CD4-positive, CD25-positive, alpha-beta regulatory T cell (primary cell): ENCODE measurements at regions not wholly inside any gene's neighbourhood (a gene's known extent, or its start where the extent isn't known, plus 50 kb on each side); places are given as distances from the start of the nearest gene placed in this dataset.

Experiments
- ATAC-seq, 2 donors: fragments of 150-1000 bp; cut with Tn5 transposase; one replicate each; pipeline ENCODE4 v1.10.0; 2021; ENCODE audit warnings: low read depth in 2 of 2, moderate number of reproducible peaks in 2 of 2, moderate library complexity in 1 of 2
- DNase-seq, 3 donors: peaks; one replicate each; pipeline versions ENCODE4 v3.0.0 to v3.0.0-alpha.2; 2012 to 2022; ENCODE audit warnings: mixed read lengths in 1 of 3
- H3K27ac ChIP-seq: one replicate; pipeline ENCODE4 v1.7.0; 2013; ENCODE audit warnings: mild to moderate bottlenecking, low read length; ENCODE audit not compliant: insufficient read depth, poor library complexity, severe bottlenecking
- H3K27me3 ChIP-seq: one replicate; pipeline ENCODE4 v1.7.0; 2013; ENCODE audit warnings: low read length; ENCODE audit not compliant: control insufficient read depth, insufficient read depth
- H3K36me3 ChIP-seq: one replicate; pipeline ENCODE4 v1.7.0; 2013; ENCODE audit warnings: mild to moderate bottlenecking, low read length, moderate library complexity; ENCODE audit not compliant: control insufficient read depth, insufficient read depth
- H3K4me1 ChIP-seq: 2 replicates; pipeline ENCODE4 v1.7.0; 2013; ENCODE audit warnings: mild to moderate bottlenecking, low read length; ENCODE audit not compliant: insufficient read depth, control insufficient read depth, poor library complexity, severe bottlenecking
- H3K4me3 ChIP-seq: one replicate; pipeline ENCODE4 v1.7.0; 2013; ENCODE audit warnings: low read depth, mild to moderate bottlenecking, low read length, moderate library complexity
- H3K9me3 ChIP-seq, 2 experiments: 1 replicate in 1 of 2; 2 replicates in 1 of 2; pipeline ENCODE4 v1.7.0; 2013; ENCODE audit warnings: low read length in 2 of 2, mild to moderate bottlenecking in 1 of 2, moderate library complexity in 1 of 2; ENCODE audit not compliant: control insufficient read depth in 2 of 2
- H3K27ac Mint-ChIP-seq, 3 donors: one replicate each; pipeline ENCODE4 v1.8.0; 2020 to 2022; ENCODE audit warnings: mild to moderate bottlenecking in 3 of 3, mixed read lengths in 3 of 3, moderate library complexity in 2 of 3
- H3K27me3 Mint-ChIP-seq: one replicate; pipeline ENCODE4 v1.8.0; 2022; ENCODE audit warnings: mild to moderate bottlenecking, mixed read lengths
- H3K36me3 Mint-ChIP-seq: one replicate; pipeline ENCODE4 v1.8.0; 2020; ENCODE audit warnings: mixed read lengths
- H3K4me1 Mint-ChIP-seq, 4 donors: one replicate each; pipeline ENCODE4 v1.8.0; 2020 to 2022; ENCODE audit warnings: mixed read lengths in 4 of 4, mild to moderate bottlenecking in 1 of 4
- H3K4me3 Mint-ChIP-seq, 4 donors: one replicate each; pipeline ENCODE4 v1.8.0; 2020 to 2022; ENCODE audit warnings: mild to moderate bottlenecking in 4 of 4, mixed read lengths in 4 of 4, moderate library complexity in 3 of 4
- H3K9me3 Mint-ChIP-seq, 7 donors: one replicate each; pipeline ENCODE4 v1.8.0; 2020 to 2022; ENCODE audit warnings: mixed read lengths in 7 of 7, mild to moderate bottlenecking in 3 of 7, moderate library complexity in 2 of 7

DNA sequence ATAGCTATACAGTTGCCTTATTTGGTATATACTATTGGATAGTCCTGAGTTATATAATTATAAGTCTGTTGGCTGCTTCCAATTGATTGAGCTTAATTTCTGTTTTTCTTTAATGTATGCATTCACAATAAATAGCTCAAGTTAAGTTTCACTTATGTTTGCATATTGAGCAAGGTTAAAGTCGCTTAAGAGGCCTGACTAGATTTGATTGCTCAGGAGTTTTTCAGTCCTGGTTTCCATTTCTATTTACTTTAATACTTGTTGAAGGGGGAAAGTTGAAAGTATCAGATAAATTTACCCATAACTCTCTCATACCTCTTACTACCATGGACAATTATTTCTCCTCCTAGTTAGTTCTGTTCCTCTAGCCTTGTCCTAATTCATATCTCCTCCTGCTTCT is 294.7 kb downstream of the ARL4A start:
- Histone ChIP-seq H3K27ac (no peak overlapping the region), H3K36me3 (no peaks in the 10 kb centered on the region), H3K4me1 (no peaks in the 10 kb centered on the region), H3K9me3 (no peaks in the 10 kb centered on the region), H3K4me3 (no peak overlapping the region), H3K27me3 (peaks cover 2% of the 10 kb centered on the region)
- Mint-ChIP-seq H3K27me3 (no peaks in the 10 kb centered on the region), H3K4me3 (no peak overlapping the region), H3K9me3 (no peaks in the 10 kb centered on the region), H3K27ac (no peak overlapping the region), H3K4me1 (no peaks in the 10 kb centered on the region), H3K36me3 (no peaks in the 10 kb centered on the region)
- ATAC-seq (no peak), DNase-seq (no peak)

DNA sequence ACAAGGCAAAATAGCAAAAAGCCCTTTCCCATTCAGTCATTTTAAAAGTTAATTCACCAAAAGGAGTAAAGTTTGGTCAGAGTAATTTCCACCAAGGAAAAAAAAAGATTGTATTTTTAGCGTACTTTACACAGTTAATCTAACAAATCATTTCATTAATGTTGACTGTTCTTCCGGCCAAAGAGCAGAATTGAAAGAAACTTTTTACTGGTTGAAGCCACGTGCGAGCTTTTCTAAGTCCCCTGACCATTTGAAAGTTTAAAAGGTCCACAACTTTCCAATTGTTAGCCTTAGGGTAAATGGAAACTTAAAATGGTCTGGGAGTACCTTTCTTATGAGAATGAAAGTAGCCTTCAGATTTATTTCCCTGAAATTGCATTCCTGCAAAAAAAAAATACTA is 296.7 kb downstream of the ARL4A start:
- no peak overlapping the region for H3K27ac ChIP-seq
- no peaks in the 10 kb centered on the region for H3K4me1 Mint-ChIP-seq
- H3K27me3 ChIP-seq, result peaks cover 2% of the 10 kb centered on the region
- no peak for ATAC-seq
- no peaks in the 10 kb centered on the region for H3K27me3 Mint-ChIP-seq
- no peak overlapping the region for H3K4me3 ChIP-seq
- no peak overlapping the region for H3K4me3 Mint-ChIP-seq
- no peaks in the 10 kb centered on the region for H3K9me3 ChIP-seq
- no peaks in the 10 kb centered on the region for H3K4me1 ChIP-seq
- H3K36me3 Mint-ChIP-seq, result no peaks in the 10 kb centered on the region
- DNase-seq, result no peak
- H3K9me3 Mint-ChIP-seq, result no peaks in the 10 kb centered on the region
- H3K27ac Mint-ChIP-seq, result no peak overlapping the region
- H3K36me3 ChIP-seq, result no peaks in the 10 kb centered on the region

DNA sequence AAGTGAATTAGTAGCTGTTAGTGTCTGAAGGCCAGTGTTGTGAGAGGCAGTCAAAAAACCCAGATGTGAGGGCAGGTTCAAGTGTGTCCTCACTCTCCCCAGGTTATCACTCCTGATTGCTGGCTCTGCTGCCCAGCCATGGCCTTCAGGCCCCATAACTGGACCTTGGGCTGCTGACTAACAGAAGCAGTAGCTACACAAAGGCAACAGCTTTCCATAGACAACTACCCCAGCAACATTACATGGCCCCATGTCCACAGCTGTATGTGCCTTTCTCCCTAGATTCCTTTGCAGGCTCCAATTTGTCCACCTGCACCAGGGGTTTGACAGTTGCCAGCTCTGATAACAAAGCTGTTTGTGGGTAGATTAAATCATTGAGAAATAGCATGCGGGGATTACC is 297.8 kb downstream of the ARL4A start:
- Mint-ChIP-seq H3K9me3 (no peaks in the 10 kb centered on the region), H3K27me3 (no peaks in the 10 kb centered on the region), H3K4me1 (no peaks in the 10 kb centered on the region), H3K4me3 (no peak overlapping the region), H3K27ac (no peak overlapping the region), H3K36me3 (no peaks in the 10 kb centered on the region)
- no peak overlapping the region for H3K4me3 ChIP-seq
- H3K9me3 ChIP-seq, result no peaks in the 10 kb centered on the region
- ATAC-seq (no peak), DNase-seq (no peak)
- no peaks in the 10 kb centered on the region for H3K4me1 ChIP-seq
- H3K27ac ChIP-seq, result no peak overlapping the region
- H3K36me3 ChIP-seq, result no peaks in the 10 kb centered on the region
- H3K27me3 ChIP-seq, result peaks cover 2% of the 10 kb centered on the region

DNA sequence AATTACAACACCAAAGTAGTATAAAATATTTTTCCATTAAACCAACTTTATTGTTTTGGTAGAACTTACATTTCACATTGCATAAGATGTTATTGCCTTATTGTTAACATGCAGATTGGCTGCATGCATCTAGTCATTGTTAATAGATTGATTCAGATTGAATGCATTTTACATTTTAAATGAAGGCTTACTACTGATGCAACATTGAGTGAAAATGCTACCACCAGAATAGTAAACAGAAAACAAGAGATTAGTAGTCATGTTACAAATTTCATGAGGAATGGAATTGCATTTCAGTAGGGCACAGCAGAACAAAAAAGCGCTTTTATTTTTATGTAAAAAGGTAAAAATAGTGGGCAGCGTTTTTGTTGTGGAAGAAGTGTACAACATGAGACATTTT is 298.3 kb downstream of the ARL4A start:
- H3K4me1 Mint-ChIP-seq, result no peaks in the 10 kb centered on the region
- H3K4me3 ChIP-seq, result no peak overlapping the region
- no peaks in the 10 kb centered on the region for H3K36me3 Mint-ChIP-seq
- no peaks in the 10 kb centered on the region for H3K36me3 ChIP-seq
- no peak overlapping the region for H3K27ac ChIP-seq
- no peaks in the 10 kb centered on the region for H3K9me3 ChIP-seq
- H3K9me3 Mint-ChIP-seq, result no peaks in the 10 kb centered on the region
- no peaks in the 10 kb centered on the region for H3K4me1 ChIP-seq
- H3K4me3 Mint-ChIP-seq, result no peak overlapping the region
- no peak for ATAC-seq
- H3K27me3 Mint-ChIP-seq, result no peaks in the 10 kb centered on the region
- peaks cover 2% of the 10 kb centered on the region for H3K27me3 ChIP-seq
- H3K27ac Mint-ChIP-seq, result no peak overlapping the region
- DNase-seq, result no peak

DNA sequence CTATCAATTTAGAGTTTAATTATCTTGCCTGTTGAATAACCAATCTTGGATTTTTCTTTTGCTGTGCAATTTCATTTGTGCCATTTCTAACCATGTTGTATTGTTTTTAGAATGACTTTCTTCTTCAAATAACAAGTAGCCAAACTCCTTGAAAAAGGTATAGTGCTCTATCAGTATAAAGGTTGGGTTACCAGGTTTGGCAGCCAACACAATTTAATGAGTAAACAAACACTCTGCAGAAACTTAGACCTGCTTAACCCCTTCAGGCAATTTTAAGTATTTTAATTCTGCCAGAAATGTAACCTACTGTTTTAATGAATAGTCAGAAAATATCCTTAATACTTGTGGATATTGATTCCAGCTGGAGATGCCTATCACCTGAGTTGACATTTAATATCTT is 299.8 kb downstream of the ARL4A start:
- H3K9me3 Mint-ChIP-seq, result no peaks in the 10 kb centered on the region
- H3K4me3 Mint-ChIP-seq, result no peak overlapping the region
- no peak overlapping the region for H3K27ac ChIP-seq
- H3K36me3 ChIP-seq, result no peaks in the 10 kb centered on the region
- ATAC-seq, result no peak
- no peak overlapping the region for H3K4me3 ChIP-seq
- DNase-seq, result no peak
- no peaks in the 10 kb centered on the region for H3K27me3 Mint-ChIP-seq
- H3K9me3 ChIP-seq, result no peaks in the 10 kb centered on the region
- no peaks in the 10 kb centered on the region for H3K36me3 Mint-ChIP-seq
- no peak overlapping the region for H3K27ac Mint-ChIP-seq
- peaks cover 2% of the 10 kb centered on the region for H3K27me3 ChIP-seq
- H3K4me1 Mint-ChIP-seq, result no peaks in the 10 kb centered on the region
- no peaks in the 10 kb centered on the region for H3K4me1 ChIP-seq

DNA sequence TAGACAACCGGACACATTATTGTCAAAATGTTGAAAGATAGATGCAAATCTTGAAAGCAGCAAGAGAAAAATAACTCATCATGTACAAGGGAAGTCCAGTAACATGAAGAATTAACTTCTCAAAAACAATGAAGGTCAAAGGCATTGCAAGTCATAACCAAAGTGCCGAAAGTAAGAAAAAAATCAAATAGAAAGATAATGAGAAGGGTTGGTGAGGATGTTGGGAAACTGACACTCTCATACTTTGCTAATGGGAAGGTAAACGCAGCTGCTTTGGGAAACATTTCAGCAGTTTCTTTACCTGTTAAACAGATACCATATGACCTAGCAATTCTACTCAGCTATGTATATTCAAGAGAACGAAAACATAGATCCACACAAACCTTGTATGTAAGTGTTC is 303.0 kb downstream of the ARL4A start:
- Histone ChIP-seq H3K9me3 (no peaks in the 10 kb centered on the region), H3K36me3 (no peaks in the 10 kb centered on the region), H3K27ac (no peak overlapping the region), H3K27me3 (no peaks in the 10 kb centered on the region), H3K4me3 (no peak overlapping the region), H3K4me1 (no peaks in the 10 kb centered on the region)
- H3K36me3 Mint-ChIP-seq, result no peaks in the 10 kb centered on the region
- no peaks in the 10 kb centered on the region for H3K27me3 Mint-ChIP-seq
- H3K4me1 Mint-ChIP-seq, result no peaks in the 10 kb centered on the region
- H3K27ac Mint-ChIP-seq, result no peak overlapping the region
- H3K4me3 Mint-ChIP-seq, result no peak overlapping the region
- no peak for ATAC-seq
- H3K9me3 Mint-ChIP-seq, result no peaks in the 10 kb centered on the region
- DNase-seq, result no peak

DNA sequence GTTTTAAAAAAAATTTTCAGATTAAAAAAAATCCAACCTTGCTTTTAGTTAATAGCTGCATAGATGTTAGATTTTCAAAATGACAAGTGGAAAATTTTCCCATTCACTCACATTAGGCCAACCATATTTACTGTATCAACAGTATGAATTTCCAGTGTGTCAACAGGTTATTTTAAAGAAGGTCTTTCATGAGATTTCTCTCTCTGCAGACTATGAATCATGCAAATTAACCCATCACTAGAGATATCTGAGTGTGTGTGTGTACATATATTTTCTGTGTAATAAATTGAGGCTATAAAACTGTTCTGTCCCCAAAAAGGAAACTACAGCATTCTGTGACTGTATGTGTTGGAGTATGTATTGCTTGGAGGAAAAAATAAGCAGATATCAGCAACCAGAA is 305.6 kb downstream of the ARL4A start:
- H3K27me3 ChIP-seq, result no peaks in the 10 kb centered on the region
- no peaks in the 10 kb centered on the region for H3K36me3 ChIP-seq
- DNase-seq (no peak), ATAC-seq (no peak)
- no peaks in the 10 kb centered on the region for H3K36me3 Mint-ChIP-seq
- no peak overlapping the region for H3K27ac ChIP-seq
- no peaks in the 10 kb centered on the region for H3K27me3 Mint-ChIP-seq
- H3K9me3 ChIP-seq, result no peaks in the 10 kb centered on the region
- no peak overlapping the region for H3K27ac Mint-ChIP-seq
- H3K4me1 Mint-ChIP-seq, result peaks cover 0 to 2% (median 0%) of the 10 kb centered on the region in 4 donors
- H3K4me3 Mint-ChIP-seq, result no peak overlapping the region
- no peaks in the 10 kb centered on the region for H3K4me1 ChIP-seq
- H3K4me3 ChIP-seq, result no peak overlapping the region
- no peaks in the 10 kb centered on the region for H3K9me3 Mint-ChIP-seq

DNA sequence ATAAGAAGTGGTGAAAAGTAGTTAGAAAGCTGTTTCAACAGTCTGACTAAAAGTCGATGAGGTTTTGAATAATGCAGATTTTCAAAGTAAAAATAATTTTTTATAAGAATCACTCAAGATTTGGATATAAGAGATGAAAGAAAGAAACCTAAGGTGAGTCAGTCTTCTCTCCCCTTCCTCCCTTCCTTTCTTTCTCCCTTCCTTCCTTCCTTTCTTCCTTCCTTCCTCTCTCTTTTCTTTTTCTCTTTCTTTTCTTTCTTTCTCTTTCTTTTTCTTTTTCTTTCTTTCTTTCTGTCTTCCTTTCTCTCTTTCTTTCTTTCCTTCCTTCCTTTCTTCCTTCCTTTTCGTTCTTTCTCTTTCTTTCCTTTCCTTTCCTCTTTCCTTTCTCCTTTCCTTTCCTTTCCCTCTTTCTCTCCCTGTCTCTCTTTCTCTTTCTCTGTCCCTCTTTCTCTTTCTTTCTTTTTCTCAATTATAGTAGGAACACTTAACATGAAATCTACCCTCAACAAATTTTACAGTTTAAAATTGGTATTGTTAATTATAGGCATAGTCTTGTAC is 308.6 kb downstream of the ARL4A start:
- no peaks in the 10 kb centered on the region for H3K27me3 ChIP-seq
- Mint-ChIP-seq H3K4me3 (no peak overlapping the region), H3K9me3 (peaks cover 0 to 10% (median 0%) of the 10 kb centered on the region in 7 donors), H3K4me1 (peaks cover 0 to 2% (median 0%) of the 10 kb centered on the region in 4 donors), H3K27me3 (no peaks in the 10 kb centered on the region), H3K36me3 (no peaks in the 10 kb centered on the region), H3K27ac (no peak overlapping the region)
- H3K36me3 ChIP-seq, result no peaks in the 10 kb centered on the region
- no peak for DNase-seq
- ATAC-seq, result no peak
- H3K4me1 ChIP-seq, result no peaks in the 10 kb centered on the region
- no peak overlapping the region for H3K27ac ChIP-seq
- H3K9me3 ChIP-seq, result no peaks in the 10 kb centered on the region
- no peak overlapping the region for H3K4me3 ChIP-seq
